Mucosa of descending colon (tissue), 3 donors: ENCODE measurements at regions not wholly inside any gene's neighbourhood (a gene's known extent, or its start where the extent isn't known, plus 50 kb on each side); places are given as distances from the start of the nearest gene placed in this dataset.

Experiments used
- ATAC-seq: fragments of 200-7000 bp; cut with Tn5 transposase; one replicate; pipeline ENCODE4 v1.9.1; 2020; ENCODE audit warnings: mild to moderate bottlenecking, moderate library complexity
- DNase-seq, 3 donors: peaks; one replicate each; pipeline ENCODE4 v3.0.0-alpha.2; 2020
- H3K36me3 ChIP-seq: fragments of 200-600 bp; one replicate; pipeline ENCODE4 v1.8.0; 2021; ENCODE audit warnings: low read depth, mild to moderate bottlenecking
- H3K4me1 ChIP-seq: fragments of 200-600 bp; one replicate; pipeline ENCODE4 v1.8.0; 2021; ENCODE audit warnings: low read depth, mild to moderate bottlenecking
- H3K4me3 ChIP-seq: fragments of 200-600 bp; one replicate; pipeline ENCODE4 v1.8.0; 2021; ENCODE audit warnings: mild to moderate bottlenecking
- H3K9me3 ChIP-seq: fragments of 200-600 bp; one replicate; pipeline ENCODE4 v1.8.0; 2021; ENCODE audit warnings: mild to moderate bottlenecking
- intact Hi-C, 2 donors: fragments of 100-400 bp; cut with DNase I in 1 of 2; cut with micrococcal nuclease in 1 of 2; formaldehyde crosslinking; loops; one replicate each; pipeline versions ENCODE4 v1.11.0 to v1.11.1; 2022; cut with DNase I, micrococcal nuclease
- TF ChIP-seq, protein P1 (sequence below): fragments of 200-600 bp; IDR thresholded peaks from one replicate; pipeline ENCODE4 v1.8.0; 2022; ENCODE audit warnings: antibody characterized with exemption, mild to moderate bottlenecking
- donor health status: DM: no; HTN: no; CAD: no; lungs with moderate emphysema.
- donor health status: DM: no; HTN: no; CAD: no.
- donor health status: DM: no; HTN: yes; CAD: no.

DNA sequence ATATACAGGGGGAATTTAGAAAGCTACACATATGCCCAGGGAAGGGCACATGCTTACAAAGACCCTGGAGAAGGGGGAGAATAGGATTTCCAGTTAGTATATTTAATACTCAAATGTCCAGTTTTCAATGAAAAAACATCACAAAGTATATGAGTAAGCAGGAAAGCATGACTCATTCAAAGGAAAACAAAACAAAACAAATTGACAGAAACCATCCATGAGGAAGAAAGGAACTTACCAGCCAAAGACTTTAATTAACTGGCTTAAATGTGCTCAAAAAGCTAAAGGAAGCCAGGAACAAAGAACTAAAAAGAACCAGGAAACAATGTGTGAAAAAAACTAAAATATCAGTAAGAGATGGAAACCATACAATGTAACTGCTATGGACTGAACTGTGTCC lies 716.2 kb upstream of the ARGLU1 start:
- H3K9me3 ChIP-seq = no peaks in the 10 kb centered on the region
- H3K36me3 ChIP-seq = no peaks in the 10 kb centered on the region
- H3K4me1 ChIP-seq = no peaks in the 10 kb centered on the region
- DNase-seq = no peak
- ATAC-seq = no peak
- H3K4me3 ChIP-seq = no peak overlapping the region
- TF ChIP-seq, protein P1, sequence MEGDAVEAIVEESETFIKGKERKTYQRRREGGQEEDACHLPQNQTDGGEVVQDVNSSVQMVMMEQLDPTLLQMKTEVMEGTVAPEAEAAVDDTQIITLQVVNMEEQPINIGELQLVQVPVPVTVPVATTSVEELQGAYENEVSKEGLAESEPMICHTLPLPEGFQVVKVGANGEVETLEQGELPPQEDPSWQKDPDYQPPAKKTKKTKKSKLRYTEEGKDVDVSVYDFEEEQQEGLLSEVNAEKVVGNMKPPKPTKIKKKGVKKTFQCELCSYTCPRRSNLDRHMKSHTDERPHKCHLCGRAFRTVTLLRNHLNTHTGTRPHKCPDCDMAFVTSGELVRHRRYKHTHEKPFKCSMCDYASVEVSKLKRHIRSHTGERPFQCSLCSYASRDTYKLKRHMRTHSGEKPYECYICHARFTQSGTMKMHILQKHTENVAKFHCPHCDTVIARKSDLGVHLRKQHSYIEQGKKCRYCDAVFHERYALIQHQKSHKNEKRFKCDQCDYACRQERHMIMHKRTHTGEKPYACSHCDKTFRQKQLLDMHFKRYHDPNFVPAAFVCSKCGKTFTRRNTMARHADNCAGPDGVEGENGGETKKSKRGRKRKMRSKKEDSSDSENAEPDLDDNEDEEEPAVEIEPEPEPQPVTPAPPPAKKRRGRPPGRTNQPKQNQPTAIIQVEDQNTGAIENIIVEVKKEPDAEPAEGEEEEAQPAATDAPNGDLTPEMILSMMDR = no peak
- intact Hi-C loops = no loop called here

DNA sequence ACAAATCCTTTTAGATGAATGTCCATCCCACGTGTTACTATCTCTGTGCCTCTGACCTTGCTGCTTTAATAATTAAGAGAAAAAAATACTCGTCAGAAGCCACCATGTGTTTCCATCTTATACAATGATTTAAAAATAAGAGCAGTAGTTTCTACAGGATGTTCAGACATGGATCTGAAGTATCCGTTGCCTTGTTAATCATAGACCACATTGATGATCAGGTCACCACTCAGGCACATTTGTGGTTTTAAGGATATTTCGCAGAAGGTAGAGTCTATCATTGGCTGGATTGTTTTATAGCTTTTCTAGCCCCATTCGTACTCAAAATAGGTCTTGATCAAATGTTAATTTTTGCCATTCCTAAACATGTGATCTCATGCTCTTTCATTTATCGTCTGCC lies 710.0 kb upstream of the ARGLU1 start:
- Histone ChIP-seq H3K9me3 (no peaks in the 10 kb centered on the region), H3K4me3 (no peak overlapping the region), H3K36me3 (no peaks in the 10 kb centered on the region), H3K4me1 (no peaks in the 10 kb centered on the region)
- ATAC-seq (no peak), DNase-seq (no peak)
- TF ChIP-seq, protein P1 = no peak
- intact Hi-C loops = no loop called here

DNA sequence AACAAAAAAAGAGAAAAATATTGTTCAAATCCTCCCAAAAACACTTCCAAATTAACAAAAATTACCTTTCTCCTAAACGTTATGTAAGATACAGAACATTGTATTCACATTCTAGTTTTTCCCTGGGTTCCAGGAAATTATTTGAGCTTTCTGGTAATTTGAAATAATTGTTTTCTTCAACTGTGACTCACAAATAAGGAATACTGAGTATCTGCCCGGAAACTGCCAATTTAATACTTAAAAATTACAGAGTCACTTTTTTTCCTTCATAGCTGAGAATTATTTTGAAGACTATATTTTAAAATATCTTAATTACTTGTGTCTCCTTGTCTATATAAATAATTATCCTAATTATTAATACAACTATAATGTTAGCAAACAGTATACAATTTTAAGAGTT lies 709.0 kb upstream of the ARGLU1 start:
- ATAC-seq = no peak
- H3K36me3 ChIP-seq = no peaks in the 10 kb centered on the region
- H3K4me3 ChIP-seq = no peak overlapping the region
- no peaks in the 10 kb centered on the region for H3K4me1 ChIP-seq
- no peaks in the 10 kb centered on the region for H3K9me3 ChIP-seq
- TF ChIP-seq, protein P1 = no peak
- intact Hi-C loops = no loop called here
- no peak for DNase-seq

DNA sequence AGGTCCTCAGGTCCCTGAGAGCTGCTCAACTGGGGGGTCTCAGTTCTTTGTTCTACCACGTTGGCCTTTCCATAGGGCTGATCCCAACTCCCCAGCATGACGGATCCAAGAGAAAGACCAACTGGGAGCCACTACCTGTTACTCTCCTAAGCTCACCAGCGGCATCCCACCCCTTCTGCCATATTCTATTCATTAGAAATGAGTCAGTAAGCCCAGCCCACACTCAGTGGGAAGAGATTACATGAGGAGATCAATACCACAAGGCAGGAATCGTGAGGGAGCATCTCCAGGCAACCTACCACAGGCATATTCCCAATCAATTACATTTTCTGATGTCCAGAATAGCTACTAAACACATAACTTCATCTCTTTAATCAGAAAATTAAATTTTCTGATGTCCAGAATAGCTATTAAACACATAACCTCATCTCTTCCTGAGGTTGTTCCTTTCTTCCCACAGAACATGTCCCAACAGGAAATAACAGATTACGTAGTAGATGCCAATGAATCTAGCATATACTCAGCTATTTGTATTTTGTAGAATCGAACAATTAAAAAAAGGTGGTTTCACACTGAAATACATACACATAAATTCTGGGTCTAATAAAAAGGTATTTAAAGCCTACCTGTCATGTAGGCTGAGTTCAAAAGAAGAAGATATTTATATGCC lies 708.1 kb upstream of the ARGLU1 start:
- intact Hi-C loops = no loop called here
- no peaks in the 10 kb centered on the region for H3K4me1 ChIP-seq
- H3K4me3 ChIP-seq = no peak overlapping the region
- DNase-seq (no peak), ATAC-seq (no peak)
- H3K9me3 ChIP-seq = no peaks in the 10 kb centered on the region
- TF ChIP-seq, protein P1 = no peak
- no peaks in the 10 kb centered on the region for H3K36me3 ChIP-seq

DNA sequence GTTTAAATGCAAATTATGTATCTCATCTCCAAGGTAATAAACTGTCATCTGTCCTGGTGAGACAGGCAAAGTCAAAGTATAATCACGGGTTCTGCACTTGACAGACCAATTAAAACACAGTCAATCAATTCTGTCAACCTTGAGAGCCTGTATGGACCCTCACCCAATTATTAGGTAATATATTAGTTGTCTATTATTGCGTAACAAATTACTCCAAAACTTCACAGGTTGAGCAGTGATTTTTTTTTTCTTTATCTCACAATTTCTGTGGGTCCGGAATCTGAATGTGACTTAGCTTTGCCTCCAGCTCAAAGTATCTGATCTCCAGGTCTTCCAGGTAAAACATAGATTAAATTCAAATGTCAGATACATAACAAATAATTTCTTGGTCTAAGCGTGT lies 707.4 kb upstream of the ARGLU1 start:
- DNase-seq (no peak), ATAC-seq (no peak)
- no peak overlapping the region for H3K4me3 ChIP-seq
- TF ChIP-seq, protein P1 = no peak
- no peaks in the 10 kb centered on the region for H3K36me3 ChIP-seq
- H3K9me3 ChIP-seq = no peaks in the 10 kb centered on the region
- intact Hi-C loops = no loop called here
- no peaks in the 10 kb centered on the region for H3K4me1 ChIP-seq

DNA sequence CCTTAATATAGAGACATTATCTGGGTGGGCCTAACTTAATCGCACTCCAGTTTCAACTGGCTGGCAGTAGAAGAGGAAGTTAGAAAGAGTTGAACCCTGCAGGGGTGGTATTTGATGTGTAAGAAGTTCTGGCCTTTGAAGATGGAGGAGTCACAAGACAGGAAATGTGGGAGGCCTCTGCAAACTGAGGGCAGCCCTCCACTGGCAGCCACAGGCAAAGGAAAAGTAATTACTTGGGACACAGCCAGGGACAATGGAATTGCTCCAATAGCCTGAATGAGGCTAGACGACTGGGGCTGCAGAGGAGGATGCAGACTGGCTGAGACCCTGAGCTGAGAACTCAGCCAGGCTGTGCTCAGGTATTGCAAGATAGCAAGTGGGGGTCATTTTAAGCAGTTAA lies 703.3 kb upstream of the ARGLU1 start:
- H3K4me3 ChIP-seq = no peak overlapping the region
- ATAC-seq (no peak), DNase-seq (no peak)
- TF ChIP-seq, protein P1 = no peak
- no peaks in the 10 kb centered on the region for H3K9me3 ChIP-seq
- no peaks in the 10 kb centered on the region for H3K36me3 ChIP-seq
- no peaks in the 10 kb centered on the region for H3K4me1 ChIP-seq
- intact Hi-C loops = no loop called here
